Brain microvascular endothelial cell (primary cell): ENCODE measurements at regions not wholly inside any gene's neighbourhood (a gene's known extent, or its start where the extent isn't known, plus 50 kb on each side); places are given as distances from the start of the nearest gene placed in this dataset.
"Not testable (repeated sequence)": the region's sequence is repeated elsewhere in the genome, so short reads cannot be mapped to it uniquely, and the experiment has no call there.

ENCODE experiments used
- DNase-seq: peaks from one replicate; pipeline ENCODE4 v3.0.0-alpha.2; 2020
- H3K27ac ChIP-seq: fragments of 250-450 bp; sonication (Bioruptor Pico); 2 replicates; pipeline ENCODE4 v1.5.1; 2020; ENCODE audit warnings: mild to moderate bottlenecking, moderate library complexity
- H3K27me3 ChIP-seq: fragments of 250-450 bp; sonication (Bioruptor Pico); replicated peaks from 2 replicates; pipeline ENCODE4 v1.5.1; 2020; ENCODE audit warnings: mild to moderate bottlenecking
- H3K36me3 ChIP-seq: fragments of 250-450 bp; sonication (Bioruptor Pico); replicated peaks from 2 replicates; pipeline ENCODE4 v1.5.1; 2020; ENCODE audit warnings: mild to moderate bottlenecking
- H3K4me3 ChIP-seq: 2 replicates; pipeline ENCODE4 v1.5.1; 2011; ENCODE audit warnings: low read depth, mild to moderate bottlenecking, control low read depth, low read length, moderate library complexity
- in situ Hi-C: cut with HindIII; loops from 2 replicates; pipeline ENCODE4 v1.10.0; 2017; ENCODE audit warnings: low sequenced_read_pairs, low pct_ligation_motif_present
- TF ChIP-seq, protein P1 (sequence below): IDR thresholded peaks from 2 replicates; pipeline ENCODE4 v1.5.1; 2011; ENCODE audit warnings: low read depth, mild to moderate bottlenecking, moderate library complexity, low read length, control low read depth, inconsistent platforms; ENCODE audit errors: missing control alignments

DNA sequence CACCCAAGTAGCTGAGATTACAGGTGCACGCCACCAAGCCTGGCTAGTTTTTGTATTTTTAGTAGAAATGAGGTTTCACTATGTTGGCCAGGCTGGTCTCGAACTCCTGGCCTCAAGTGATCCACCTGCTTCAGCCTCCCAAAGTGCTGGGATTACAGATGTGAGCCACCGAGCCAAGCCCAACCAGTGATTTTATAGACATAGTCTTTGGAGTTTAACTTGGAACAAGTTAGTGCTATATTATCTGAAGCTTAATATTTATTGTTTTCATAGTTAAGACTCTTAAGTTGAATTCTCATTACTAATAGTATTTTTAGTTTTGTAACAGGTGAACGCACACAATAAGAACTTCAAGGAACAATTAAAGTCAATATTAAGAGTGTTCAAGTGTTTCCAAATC, 122.1 kb downstream of the SPAG6 start:
- H3K27me3 ChIP-seq, in situ Hi-C loops, DNase-seq, H3K4me3 ChIP-seq, H3K36me3 ChIP-seq, H3K27ac ChIP-seq: not testable (repeated sequence)

GRCh38 chr10:22468570-22469320, 123.4 kb downstream of the SPAG6 start:
- H3K4me3 ChIP-seq = no peak overlapping the region
- no peaks in the 10 kb centered on the region for H3K36me3 ChIP-seq
- in situ Hi-C loops = no loop called here
- no peak for DNase-seq
- H3K27ac ChIP-seq = no peak overlapping the region
- TF ChIP-seq, protein P1, sequence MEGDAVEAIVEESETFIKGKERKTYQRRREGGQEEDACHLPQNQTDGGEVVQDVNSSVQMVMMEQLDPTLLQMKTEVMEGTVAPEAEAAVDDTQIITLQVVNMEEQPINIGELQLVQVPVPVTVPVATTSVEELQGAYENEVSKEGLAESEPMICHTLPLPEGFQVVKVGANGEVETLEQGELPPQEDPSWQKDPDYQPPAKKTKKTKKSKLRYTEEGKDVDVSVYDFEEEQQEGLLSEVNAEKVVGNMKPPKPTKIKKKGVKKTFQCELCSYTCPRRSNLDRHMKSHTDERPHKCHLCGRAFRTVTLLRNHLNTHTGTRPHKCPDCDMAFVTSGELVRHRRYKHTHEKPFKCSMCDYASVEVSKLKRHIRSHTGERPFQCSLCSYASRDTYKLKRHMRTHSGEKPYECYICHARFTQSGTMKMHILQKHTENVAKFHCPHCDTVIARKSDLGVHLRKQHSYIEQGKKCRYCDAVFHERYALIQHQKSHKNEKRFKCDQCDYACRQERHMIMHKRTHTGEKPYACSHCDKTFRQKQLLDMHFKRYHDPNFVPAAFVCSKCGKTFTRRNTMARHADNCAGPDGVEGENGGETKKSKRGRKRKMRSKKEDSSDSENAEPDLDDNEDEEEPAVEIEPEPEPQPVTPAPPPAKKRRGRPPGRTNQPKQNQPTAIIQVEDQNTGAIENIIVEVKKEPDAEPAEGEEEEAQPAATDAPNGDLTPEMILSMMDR = no peak
- peaks cover 5% of the 10 kb centered on the region for H3K27me3 ChIP-seq

DNA sequence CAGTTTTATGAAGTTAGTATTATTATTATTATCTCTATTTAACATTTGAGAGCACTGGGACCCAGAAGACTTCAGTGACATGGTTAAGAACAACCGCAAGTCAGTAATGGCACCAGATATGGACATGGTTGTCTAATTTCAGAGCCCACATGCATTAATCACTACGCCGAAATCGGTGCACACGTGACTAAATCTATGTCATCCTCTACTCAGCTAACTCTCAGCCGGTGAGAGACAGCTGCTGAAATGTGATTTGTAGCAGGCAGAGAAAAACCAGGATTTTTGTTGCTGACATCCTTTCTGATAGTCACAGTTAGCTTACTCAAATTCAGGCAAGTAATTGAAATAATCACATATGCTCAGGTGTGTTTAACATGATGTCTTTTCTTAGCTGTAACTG, 127.7 kb downstream of the SPAG6 start:
- Histone ChIP-seq H3K27me3 (peaks cover 44% of the 10 kb centered on the region), H3K27ac (no peak overlapping the region), H3K36me3 (no peaks in the 10 kb centered on the region), H3K4me3 (no peak overlapping the region)
- in situ Hi-C loops = no loop called here
- TF ChIP-seq, protein P1 = no peak
- DNase-seq = no peak

DNA sequence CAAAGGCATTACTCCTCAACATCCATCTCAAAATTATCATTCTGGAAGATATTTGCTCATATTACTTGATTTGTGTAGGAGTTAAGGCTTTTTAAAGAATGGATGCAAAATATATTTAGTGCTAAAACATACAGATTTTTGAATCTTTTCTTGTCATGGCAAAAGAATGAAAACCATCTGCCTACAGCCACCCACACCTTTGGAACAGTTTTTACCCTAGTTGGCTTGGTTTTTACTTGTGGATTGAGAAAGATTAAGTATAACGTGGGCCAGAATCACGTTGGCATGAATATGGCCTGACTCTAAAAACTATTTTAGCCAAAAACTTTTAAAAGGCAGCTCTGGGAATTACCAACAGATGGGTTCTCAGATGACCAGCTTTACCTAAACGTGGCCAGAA, 128.2 kb downstream of the SPAG6 start:
- DNase-seq = no peak
- Histone ChIP-seq H3K4me3 (no peak overlapping the region), H3K27me3 (peaks cover 44% of the 10 kb centered on the region), H3K27ac (no peak overlapping the region), H3K36me3 (no peaks in the 10 kb centered on the region)
- in situ Hi-C loops = no loop called here
- TF ChIP-seq, protein P1 = no peak

DNA sequence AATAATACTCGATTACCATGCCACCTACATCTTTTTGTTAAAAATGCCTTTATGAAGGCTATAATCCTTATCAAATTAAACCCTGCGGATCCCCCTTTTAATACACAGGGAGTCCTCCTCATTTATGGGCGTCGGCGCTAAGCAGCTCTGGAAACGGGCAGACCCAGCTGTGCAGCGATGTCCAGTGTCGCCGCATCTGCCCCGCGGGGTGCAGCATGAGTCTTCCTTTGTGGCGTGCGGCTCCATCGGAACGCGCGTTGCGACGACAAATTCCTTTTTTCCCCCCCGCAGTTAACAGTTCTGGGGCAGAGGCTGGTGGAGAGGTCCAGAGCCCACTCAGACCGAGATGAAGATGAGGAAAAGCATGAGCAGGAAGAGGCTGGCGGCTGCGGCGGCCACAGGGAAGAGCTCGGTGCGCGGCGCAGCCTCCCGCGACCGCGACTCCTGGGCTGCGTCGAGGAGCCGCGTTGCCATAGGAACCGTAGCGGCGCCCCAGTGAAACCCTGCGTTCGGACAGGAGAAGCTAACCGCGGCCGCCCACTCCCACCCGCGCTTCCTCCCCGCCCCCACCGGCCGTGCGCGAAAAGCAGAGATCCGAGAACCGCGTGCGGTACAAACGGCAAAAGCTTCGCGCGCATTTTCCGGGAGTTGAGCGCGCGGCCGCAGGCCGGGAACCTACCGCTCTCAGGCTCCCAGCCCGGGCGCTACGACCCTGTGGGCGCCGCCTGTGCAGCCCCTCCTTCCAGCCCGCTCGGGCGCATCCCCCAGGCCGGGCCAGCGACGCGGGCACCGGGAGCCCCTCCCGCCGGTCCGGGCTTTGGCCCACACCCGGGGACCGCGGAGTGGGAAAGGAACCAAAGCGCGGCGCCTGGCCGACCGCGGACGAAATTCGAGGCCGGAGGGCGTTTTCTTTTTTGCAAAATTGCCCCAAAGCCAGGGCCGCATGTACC, 130.6 kb downstream of the SPAG6 start:
- Histone ChIP-seq H3K27me3 (peaks cover 44% of the 10 kb centered on the region), H3K36me3 (no peaks in the 10 kb centered on the region), H3K27ac (no peak overlapping the region), H3K4me3 (peak overlapping the region; percentile 39)
- in situ Hi-C loops = no loop called here
- no peak for DNase-seq
- TF ChIP-seq, protein P1 = no peak

- no peaks in the 10 kb centered on the region for H3K36me3 ChIP-seq
- in situ Hi-C loops = no loop called here
- H3K27ac ChIP-seq = no peak overlapping the region
- TF ChIP-seq, protein P1 = no peak
- DNase-seq = no peak
- H3K27me3 ChIP-seq = peaks cover 44% of the 10 kb centered on the region
- H3K4me3 ChIP-seq = peak overlapping the region; percentile 12
Observed at GRCh38 chr10:22476601-22477321, 131.5 kb downstream of the SPAG6 start.
